AG04450 (cell line): ENCODE measurements at regions not wholly inside any gene's neighbourhood (a gene's known extent, or its start where the extent isn't known, plus 50 kb on each side); places are given as distances from the start of the nearest gene placed in this dataset.

Experiments
- CTCF ChIA-PET: fragments of 300-600, 350-600 bp; formaldehyde crosslinking; extraction: SDS; loops from one replicate; lab custom pipeline; 2022; ENCODE audit warnings: antibody characterized with exemption, inconsistent platforms; lab: Charles Lee
- POLR2A ChIA-PET: fragments of 350-600 bp; formaldehyde crosslinking; extraction: SDS; loops from one replicate; lab custom pipeline; 2021; ENCODE audit warnings: antibody characterized with exemption, inconsistent platforms; lab: Yijun Ruan, JAX
- DNase-seq: peaks from one replicate; pipeline ENCODE4 v3.0.0-alpha.2; 2011; ENCODE audit warnings: low read depth, low spot score
- H3K27ac ChIP-seq: one replicate; pipeline ENCODE4 v1.5.1; 2012; ENCODE audit warnings: low read depth, low read length, control low read depth
- H3K27me3 ChIP-seq: one replicate; pipeline ENCODE4 v1.6.0; 2012; ENCODE audit warnings: low read length; ENCODE audit not compliant: control insufficient read depth, insufficient read depth
- H3K4me3 ChIP-seq: 2 replicates; pipeline ENCODE4 v1.5.1; 2011; ENCODE audit warnings: mild to moderate bottlenecking, low read depth, low read length, control low read depth
- H3K9me3 ChIP-seq: 2 replicates; pipeline ENCODE4 v1.5.1; 2012; ENCODE audit warnings: low read length; ENCODE audit not compliant: control insufficient read depth, insufficient read depth
- CTCF ChIP-seq: IDR thresholded peaks from 2 replicates; pipeline ENCODE4 v1.5.1; 2011; ENCODE audit warnings: low read depth, low read length, control low read depth, inconsistent platforms

DNA sequence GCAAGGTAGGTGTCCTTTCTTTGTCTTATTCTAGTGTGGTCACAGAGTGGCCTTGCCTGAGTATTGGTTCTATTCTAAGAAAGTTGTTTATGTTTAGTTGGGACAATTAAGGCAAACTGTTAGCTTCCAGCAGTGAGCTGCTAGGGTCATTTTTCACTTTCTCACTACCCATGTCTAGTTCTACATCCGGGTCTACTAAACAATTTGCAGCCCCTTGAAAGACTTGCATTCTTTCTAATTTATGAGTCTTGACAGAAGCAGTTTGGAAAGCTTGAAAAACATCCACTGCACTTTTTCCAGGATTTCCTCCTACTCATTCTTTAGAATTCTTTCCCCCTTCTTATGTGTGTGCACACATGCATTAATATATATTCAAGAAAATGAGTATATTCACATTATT is 892.2 kb upstream of the ACO1 start:
- no peak for DNase-seq
- Histone ChIP-seq H3K9me3 (peaks cover 2% of the 10 kb centered on the region), H3K27me3 (no peaks in the 10 kb centered on the region), H3K4me3 (no peak overlapping the region), H3K27ac (no peak overlapping the region)
- POLR2A ChIA-PET: no interaction called here
- CTCF ChIA-PET: no interaction called here
- TF ChIP-seq CTCF: no peak

GRCh38 chr9:31500422-31500821 is 884.0 kb upstream of the ACO1 start:
- H3K9me3 ChIP-seq: no peaks in the 10 kb centered on the region
- CTCF ChIA-PET: no interaction called here
- TF ChIP-seq CTCF: no peak
- H3K27me3 ChIP-seq: no peaks in the 10 kb centered on the region
- POLR2A ChIA-PET: no interaction called here
- H3K4me3 ChIP-seq: no peak overlapping the region
- no peak for DNase-seq
- no peak overlapping the region for H3K27ac ChIP-seq

DNA sequence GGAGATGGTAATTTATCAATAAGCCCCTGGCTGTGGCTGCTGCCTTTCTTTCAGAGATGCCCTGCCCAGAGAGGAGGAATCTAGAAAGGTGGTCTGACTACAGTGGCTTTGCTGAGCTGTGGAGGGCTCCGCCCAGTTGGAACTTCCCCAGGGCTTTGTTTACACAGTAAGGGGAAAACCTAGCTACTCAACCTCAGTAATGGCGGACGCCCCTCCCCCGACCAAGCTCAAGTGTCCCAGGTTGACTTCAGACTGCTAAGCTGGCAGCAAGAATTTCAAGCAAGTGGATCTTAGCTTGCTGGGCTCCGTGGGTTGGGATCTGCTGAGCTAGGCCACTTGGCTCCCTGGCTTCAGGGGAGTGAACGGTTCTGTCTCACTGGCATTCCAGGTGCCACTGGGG is 865.4 kb upstream of the ACO1 start:
- TF ChIP-seq CTCF: no peak
- DNase-seq: no peak
- H3K9me3 ChIP-seq: peaks cover 9% of the 10 kb centered on the region; the same call in 1 of the 2 replicates
- H3K27ac ChIP-seq: no peak overlapping the region
- no peaks in the 10 kb centered on the region for H3K27me3 ChIP-seq
- CTCF ChIA-PET: no interaction called here
- POLR2A ChIA-PET: no interaction called here
- no peak overlapping the region for H3K4me3 ChIP-seq

- Histone ChIP-seq H3K9me3 (peaks cover 9% of the 10 kb centered on the region; the same call in 1 of the 2 replicates), H3K27me3 (no peaks in the 10 kb centered on the region), H3K27ac (no peak overlapping the region), H3K4me3 (no peak overlapping the region)
- no peak for TF ChIP-seq CTCF
- CTCF ChIA-PET: no interaction called here
- POLR2A ChIA-PET: no interaction called here
- DNase-seq: no peak
Observed at GRCh38 chr9:31519424-31519823, 865.0 kb upstream of the ACO1 start.

- H3K4me3 ChIP-seq: no peak overlapping the region
- no peak overlapping the region for H3K27ac ChIP-seq
- TF ChIP-seq CTCF: no peak
- DNase-seq: no peak
- POLR2A ChIA-PET: no interaction called here
- peaks cover 9% of the 10 kb centered on the region; the same call in 1 of the 2 replicates for H3K9me3 ChIP-seq
- no peaks in the 10 kb centered on the region for H3K27me3 ChIP-seq
- CTCF ChIA-PET: no interaction called here
Observed at GRCh38 chr9:31519826-31520225, 864.6 kb upstream of the ACO1 start.
